ENCODE measurements at regions not wholly inside any gene's neighbourhood (a gene's known extent, or its start where the extent isn't known, plus 50 kb on each side); places are given as distances from the start of the nearest gene placed in this dataset.

GRCh38 chr3:59654480-59655417 is 604.9 kb upstream of the CFAP20DC start:
- Histone ChIP-seq H3K27me3 (ENCODE audit: insufficient read depth, low read length) (peaks cover 4% of the 10 kb centered on the region), H3K79me2 (ENCODE audit: insufficient read depth, low read length) (no peaks in the 10 kb centered on the region), H3K4me1 (ENCODE audit: insufficient read depth, low read length) (no peaks in the 10 kb centered on the region), H3K27ac (ENCODE audit: low read depth, low read length) (no peak overlapping the region), H3K9me3 (ENCODE audit: insufficient read depth, low read depth, low read length) (no peaks in the 10 kb centered on the region), H3K4me2 (ENCODE audit: low read length) (peak overlapping the region; percentile 23), H3K36me3 (ENCODE audit: insufficient read depth, low read length) (no peaks in the 10 kb centered on the region), H2AFZ (ENCODE audit: low read depth, low read length) (no peak overlapping the region), H3K9ac (ENCODE audit: low read length) (no peak overlapping the region), H4K20me1 (ENCODE audit: insufficient read depth, low read length) (no peaks in the 10 kb centered on the region), H3K4me3 (ENCODE audit: insufficient read depth, low read depth, low read length) (no peak overlapping the region)
- TF ChIP-seq, protein P1, sequence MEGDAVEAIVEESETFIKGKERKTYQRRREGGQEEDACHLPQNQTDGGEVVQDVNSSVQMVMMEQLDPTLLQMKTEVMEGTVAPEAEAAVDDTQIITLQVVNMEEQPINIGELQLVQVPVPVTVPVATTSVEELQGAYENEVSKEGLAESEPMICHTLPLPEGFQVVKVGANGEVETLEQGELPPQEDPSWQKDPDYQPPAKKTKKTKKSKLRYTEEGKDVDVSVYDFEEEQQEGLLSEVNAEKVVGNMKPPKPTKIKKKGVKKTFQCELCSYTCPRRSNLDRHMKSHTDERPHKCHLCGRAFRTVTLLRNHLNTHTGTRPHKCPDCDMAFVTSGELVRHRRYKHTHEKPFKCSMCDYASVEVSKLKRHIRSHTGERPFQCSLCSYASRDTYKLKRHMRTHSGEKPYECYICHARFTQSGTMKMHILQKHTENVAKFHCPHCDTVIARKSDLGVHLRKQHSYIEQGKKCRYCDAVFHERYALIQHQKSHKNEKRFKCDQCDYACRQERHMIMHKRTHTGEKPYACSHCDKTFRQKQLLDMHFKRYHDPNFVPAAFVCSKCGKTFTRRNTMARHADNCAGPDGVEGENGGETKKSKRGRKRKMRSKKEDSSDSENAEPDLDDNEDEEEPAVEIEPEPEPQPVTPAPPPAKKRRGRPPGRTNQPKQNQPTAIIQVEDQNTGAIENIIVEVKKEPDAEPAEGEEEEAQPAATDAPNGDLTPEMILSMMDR (IDR thresholded peaks at IDR 0.05; ENCODE audit: insufficient read depth, low read depth, low read length) = no peak
- TF ChIP-seq EZH2 (IDR thresholded peaks at IDR 0.05; ENCODE audit: insufficient read depth, low read length) = no peak
- Mint-ChIP-seq H3K27me3 (ENCODE audit: low read depth, unreplicated experiment) (no peaks in the 10 kb centered on the region), H3K27ac (ENCODE audit: unreplicated experiment) (no peak overlapping the region), H3K4me1 (ENCODE audit: low read depth, unreplicated experiment) (no peaks in the 10 kb centered on the region), H3K9me3 (ENCODE audit: unreplicated experiment) (peaks cover 11% of the 10 kb centered on the region), H3K4me3 (ENCODE audit: unreplicated experiment) (no peak overlapping the region), H3K36me3 (ENCODE audit: low read depth, unreplicated experiment) (no peaks in the 10 kb centered on the region)
- FAIRE-seq (no peak), DNase-seq (ENCODE audit: low read depth) (no peak)

DNA sequence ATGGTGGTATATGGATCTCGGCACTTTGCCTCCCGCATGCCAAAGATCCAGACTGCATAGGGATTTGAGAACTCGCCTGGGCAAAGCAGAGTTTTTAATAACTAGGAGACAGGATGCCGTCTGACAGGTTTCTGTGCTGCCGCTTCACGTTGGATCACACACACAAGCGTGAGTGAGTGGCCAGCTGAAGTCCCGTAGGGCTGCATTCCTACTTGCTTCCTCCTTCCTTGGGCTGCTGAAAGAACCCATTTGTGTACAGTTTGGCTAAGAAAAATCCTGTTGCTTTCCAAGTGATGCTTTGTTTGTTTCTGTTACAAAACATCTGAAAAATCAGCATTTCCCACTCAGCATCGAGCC is 604.3 kb upstream of the CFAP20DC start:
- H3K27me3 Mint-ChIP-seq (ENCODE audit: low read depth, unreplicated experiment) = no peaks in the 10 kb centered on the region
- Histone ChIP-seq H3K9me3 (ENCODE audit: insufficient read depth, low read depth, low read length) (no peaks in the 10 kb centered on the region), H3K4me1 (ENCODE audit: insufficient read depth, low read length) (no peaks in the 10 kb centered on the region), H3K4me2 (ENCODE audit: low read length) (peak overlapping the region; percentile 23), H3K27me3 (ENCODE audit: insufficient read depth, low read length) (peaks cover 4% of the 10 kb centered on the region), H3K9ac (ENCODE audit: low read length) (no peak overlapping the region), H4K20me1 (ENCODE audit: insufficient read depth, low read length) (no peaks in the 10 kb centered on the region), H3K79me2 (ENCODE audit: insufficient read depth, low read length) (no peaks in the 10 kb centered on the region), H2AFZ (ENCODE audit: low read depth, low read length) (no peak overlapping the region), H3K27ac (ENCODE audit: low read depth, low read length) (no peak overlapping the region), H3K36me3 (ENCODE audit: insufficient read depth, low read length) (no peaks in the 10 kb centered on the region), H3K4me3 (ENCODE audit: insufficient read depth, low read depth, low read length) (no peak overlapping the region)
- TF ChIP-seq, protein P1 (IDR thresholded peaks at IDR 0.05; ENCODE audit: insufficient read depth, low read depth, low read length) = no peak
- no peak for TF ChIP-seq EZH2 (IDR thresholded peaks at IDR 0.05; ENCODE audit: insufficient read depth, low read length)
- DNase-seq (ENCODE audit: low read depth) (peak; percentile 26), FAIRE-seq (no peak)
- H3K27ac Mint-ChIP-seq (ENCODE audit: unreplicated experiment) = no peak overlapping the region
- peaks cover 17% of the 10 kb centered on the region for H3K9me3 Mint-ChIP-seq (ENCODE audit: unreplicated experiment)
- no peak overlapping the region for H3K4me3 Mint-ChIP-seq (ENCODE audit: unreplicated experiment)
- H3K36me3 Mint-ChIP-seq (ENCODE audit: low read depth, unreplicated experiment) = no peaks in the 10 kb centered on the region
- no peaks in the 10 kb centered on the region for H3K4me1 Mint-ChIP-seq (ENCODE audit: low read depth, unreplicated experiment)
